ENCODE measurements at regions not wholly inside any gene's neighbourhood (a gene's known extent, or its start where the extent isn't known, plus 50 kb on each side); places are given as distances from the start of the nearest gene placed in this dataset.

DNA sequence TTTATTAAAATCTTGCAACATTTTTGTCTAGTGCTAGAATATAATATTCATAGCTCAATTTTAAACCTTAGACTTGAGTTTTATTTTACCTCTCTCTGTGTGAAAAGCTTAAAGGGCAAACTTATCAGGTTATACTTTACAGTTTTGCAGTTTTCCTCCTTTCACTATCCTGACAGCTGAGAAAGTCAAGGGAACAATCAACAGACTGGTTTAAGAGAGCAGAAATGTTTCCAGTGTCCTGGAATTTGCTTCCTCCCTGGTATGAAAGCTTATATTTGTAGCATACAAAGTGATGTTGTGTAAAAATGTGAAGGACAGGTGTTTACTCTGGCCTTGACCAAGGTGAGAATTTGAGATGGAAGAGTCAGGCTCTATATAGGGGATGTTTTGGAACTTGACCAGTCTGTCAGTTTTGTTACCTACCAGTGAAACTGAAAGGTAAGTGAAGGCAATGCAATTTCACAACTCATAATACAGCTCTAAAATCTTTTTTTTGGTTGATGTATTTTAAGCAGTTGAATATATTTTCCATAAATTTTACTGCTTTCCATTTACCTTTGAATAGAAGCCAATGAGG is 64.6 kb downstream of the FHIP1A start:
- no peaks in the 10 kb centered on the region for H4K20me1 ChIP-seq (ENCODE audit: insufficient read depth, low read depth, low read length)
- no peak overlapping the region for H2AFZ ChIP-seq (ENCODE audit: low read length)
- H3K4me3 ChIP-seq (ENCODE audit: low read length) = no peak overlapping the region
- no peaks in the 10 kb centered on the region for H3K79me2 ChIP-seq (ENCODE audit: low read length)
- no peaks in the 10 kb centered on the region for H3K27me3 ChIP-seq (ENCODE audit: low read length)
- no peak overlapping the region for H3K9ac ChIP-seq (ENCODE audit: low read length)
- no peak for DNase-seq
- H3K4me2 ChIP-seq (ENCODE audit: low read depth, low read length, poor library complexity, severe bottlenecking) = no peak overlapping the region
- no peaks in the 10 kb centered on the region for H3K9me3 ChIP-seq (ENCODE audit: low read length)
- H3K4me1 ChIP-seq (ENCODE audit: low read length) = no peaks in the 10 kb centered on the region
- no peak overlapping the region for H3K27ac ChIP-seq (ENCODE audit: low read length)
- no peaks in the 10 kb centered on the region for H3K9me2 ChIP-seq (replicated peaks; ENCODE audit: insufficient read depth, low read length)
- no peaks in the 10 kb centered on the region for H3K36me3 ChIP-seq (ENCODE audit: insufficient read depth, low read length)

DNA sequence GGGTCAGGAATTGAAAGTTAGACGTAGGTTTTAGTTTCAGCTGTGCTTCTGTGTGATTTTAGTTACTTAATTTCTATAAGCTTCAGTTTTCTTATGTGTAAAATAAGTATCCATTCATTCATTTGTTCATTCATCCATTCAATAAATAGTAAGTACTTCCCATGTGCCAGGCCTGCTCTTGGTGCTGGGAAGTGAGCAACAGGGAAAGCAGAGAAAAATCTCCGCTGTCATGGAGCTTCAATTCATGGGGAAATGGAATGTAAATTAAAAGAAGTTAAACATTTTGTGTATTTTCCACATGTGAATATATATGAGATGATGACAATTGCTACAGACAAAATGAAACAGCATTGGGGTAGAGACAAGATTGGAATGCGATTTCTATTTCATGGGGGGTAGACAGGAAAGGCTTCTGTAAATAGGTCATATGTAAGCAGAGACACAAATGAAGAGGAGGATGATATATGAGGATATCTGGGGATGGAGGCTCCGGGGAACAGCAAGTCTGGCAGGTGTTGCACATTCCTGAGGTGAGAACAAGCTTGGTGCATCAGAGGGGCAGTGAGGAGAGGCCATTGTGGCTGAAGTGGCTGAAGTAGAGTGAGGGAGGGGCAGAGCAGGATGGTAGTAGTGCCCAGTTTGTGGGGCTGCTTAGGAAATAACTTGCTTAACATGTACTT is 66.2 kb downstream of the FHIP1A start:
- Histone ChIP-seq H3K36me3 (ENCODE audit: insufficient read depth, low read length) (no peaks in the 10 kb centered on the region), H3K79me2 (ENCODE audit: low read length) (no peaks in the 10 kb centered on the region), H3K4me1 (ENCODE audit: low read length) (no peaks in the 10 kb centered on the region), H4K20me1 (ENCODE audit: insufficient read depth, low read depth, low read length) (no peaks in the 10 kb centered on the region), H3K27ac (ENCODE audit: low read length) (no peak overlapping the region), H3K4me3 (ENCODE audit: low read length) (no peak overlapping the region), H2AFZ (ENCODE audit: low read length) (no peak overlapping the region), H3K4me2 (ENCODE audit: low read depth, low read length, poor library complexity, severe bottlenecking) (no peak overlapping the region), H3K9ac (ENCODE audit: low read length) (no peak overlapping the region), H3K9me3 (ENCODE audit: low read length) (no peaks in the 10 kb centered on the region), H3K9me2 (replicated peaks; ENCODE audit: insufficient read depth, low read length) (no peaks in the 10 kb centered on the region), H3K27me3 (ENCODE audit: low read length) (no peaks in the 10 kb centered on the region)
- no peak for DNase-seq

DNA sequence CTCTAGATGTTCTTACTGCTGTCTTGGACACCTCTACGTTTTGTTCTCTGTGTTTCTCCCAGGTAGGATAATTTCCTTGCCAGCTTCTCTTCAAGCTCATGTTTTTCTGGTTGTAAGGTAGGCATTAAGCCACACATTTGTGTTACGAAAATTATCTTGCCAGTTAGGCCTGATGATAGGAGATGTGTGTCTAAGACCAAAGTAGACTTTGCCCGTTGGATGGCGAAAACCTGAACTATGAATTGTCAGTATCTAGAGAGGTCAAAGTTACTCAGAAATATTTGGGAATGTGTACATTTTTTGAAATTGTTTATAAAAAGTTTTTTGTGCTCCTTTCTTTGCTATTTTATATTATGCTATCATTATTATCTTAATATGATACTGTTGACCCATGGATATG is 72.8 kb downstream of the FHIP1A start:
- no peak for DNase-seq
- no peaks in the 10 kb centered on the region for H3K9me2 ChIP-seq (replicated peaks; ENCODE audit: insufficient read depth, low read length)
- H3K4me3 ChIP-seq (ENCODE audit: low read length) = no peak overlapping the region
- no peak overlapping the region for H3K4me2 ChIP-seq (ENCODE audit: low read depth, low read length, poor library complexity, severe bottlenecking)
- H3K4me1 ChIP-seq (ENCODE audit: low read length) = no peaks in the 10 kb centered on the region
- no peaks in the 10 kb centered on the region for H3K27me3 ChIP-seq (ENCODE audit: low read length)
- H4K20me1 ChIP-seq (ENCODE audit: insufficient read depth, low read depth, low read length) = no peaks in the 10 kb centered on the region
- no peaks in the 10 kb centered on the region for H3K79me2 ChIP-seq (ENCODE audit: low read length)
- no peaks in the 10 kb centered on the region for H3K9me3 ChIP-seq (ENCODE audit: low read length)
- H3K9ac ChIP-seq (ENCODE audit: low read length) = no peak overlapping the region
- no peak overlapping the region for H2AFZ ChIP-seq (ENCODE audit: low read length)
- H3K27ac ChIP-seq (ENCODE audit: low read length) = no peak overlapping the region
- H3K36me3 ChIP-seq (ENCODE audit: insufficient read depth, low read length) = no peaks in the 10 kb centered on the region

DNA sequence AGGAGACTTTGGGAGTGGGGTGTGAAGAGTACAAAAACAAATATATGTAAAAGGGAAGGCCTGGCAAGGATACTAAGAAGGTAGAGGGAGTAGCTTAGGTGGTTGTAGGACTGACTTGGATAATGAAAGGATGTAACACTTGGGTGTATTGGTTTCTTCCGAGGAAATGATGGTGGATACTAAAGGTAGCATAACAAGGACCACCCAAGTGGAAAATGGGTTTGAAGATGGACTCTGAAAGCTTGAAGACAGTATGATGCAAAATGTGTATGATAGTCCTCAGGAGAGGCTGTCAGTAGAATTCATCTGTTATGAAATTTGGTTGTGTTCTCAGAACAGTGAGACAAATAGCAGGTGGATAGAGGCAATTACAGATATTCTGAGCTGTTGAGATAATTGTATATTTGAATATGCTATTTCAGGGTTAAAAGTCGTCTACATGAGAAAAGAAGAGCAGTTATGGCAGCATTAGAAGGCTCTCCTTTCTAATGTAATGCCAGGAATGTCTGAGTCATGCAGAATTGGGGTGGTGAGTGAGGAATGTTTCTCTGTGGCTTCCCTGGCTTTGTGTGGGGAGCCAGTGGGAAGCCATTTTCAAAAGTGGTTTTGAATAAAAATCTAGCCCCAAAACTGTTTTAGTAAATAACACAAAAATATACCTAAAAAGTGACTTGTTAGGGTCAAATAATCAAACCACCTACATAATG is 75.6 kb downstream of the FHIP1A start:
- Histone ChIP-seq H2AFZ (ENCODE audit: low read length) (no peak overlapping the region), H3K4me2 (ENCODE audit: low read depth, low read length, poor library complexity, severe bottlenecking) (no peak overlapping the region), H3K4me1 (ENCODE audit: low read length) (no peaks in the 10 kb centered on the region), H3K36me3 (ENCODE audit: insufficient read depth, low read length) (no peaks in the 10 kb centered on the region), H3K27ac (ENCODE audit: low read length) (no peak overlapping the region), H3K79me2 (ENCODE audit: low read length) (no peaks in the 10 kb centered on the region), H3K9me2 (replicated peaks; ENCODE audit: insufficient read depth, low read length) (no peaks in the 10 kb centered on the region), H4K20me1 (ENCODE audit: insufficient read depth, low read depth, low read length) (no peaks in the 10 kb centered on the region), H3K27me3 (ENCODE audit: low read length) (no peaks in the 10 kb centered on the region), H3K9ac (ENCODE audit: low read length) (no peak overlapping the region), H3K4me3 (ENCODE audit: low read length) (no peak overlapping the region), H3K9me3 (ENCODE audit: low read length) (no peaks in the 10 kb centered on the region)
- no peak for DNase-seq

DNA sequence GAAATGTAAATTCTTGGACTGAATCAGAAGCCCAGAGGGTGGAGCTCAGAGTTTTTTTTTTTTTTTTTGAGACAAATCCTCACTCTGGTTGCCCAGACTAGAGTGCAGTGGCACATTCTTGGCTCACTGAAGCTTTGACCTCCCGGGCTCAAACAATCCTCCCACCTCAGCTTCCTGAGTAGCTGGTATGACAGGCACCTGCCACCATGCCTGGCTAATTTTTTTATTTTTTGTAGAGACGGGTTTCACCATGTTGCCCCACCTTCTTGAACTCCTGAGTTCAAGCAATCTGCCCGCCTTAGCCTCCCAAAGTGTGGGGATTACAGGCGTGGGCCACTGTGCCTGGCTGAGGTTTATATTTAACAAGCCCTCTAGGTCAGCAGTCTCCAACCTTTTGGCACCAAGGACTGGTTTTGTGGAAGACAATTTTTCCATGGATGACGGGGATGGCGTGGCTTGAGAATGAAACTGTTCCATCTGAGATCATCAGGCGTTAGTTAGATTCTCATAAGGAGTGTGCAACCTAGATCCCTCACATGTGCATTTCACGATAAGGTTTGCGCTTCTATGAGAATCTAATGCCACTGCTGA is 76.7 kb downstream of the FHIP1A start:
- no peaks in the 10 kb centered on the region for H3K9me2 ChIP-seq (replicated peaks; ENCODE audit: insufficient read depth, low read length)
- no peaks in the 10 kb centered on the region for H3K9me3 ChIP-seq (ENCODE audit: low read length)
- H4K20me1 ChIP-seq (ENCODE audit: insufficient read depth, low read depth, low read length) = no peaks in the 10 kb centered on the region
- no peak overlapping the region for H2AFZ ChIP-seq (ENCODE audit: low read length)
- no peaks in the 10 kb centered on the region for H3K36me3 ChIP-seq (ENCODE audit: insufficient read depth, low read length)
- no peak overlapping the region for H3K4me2 ChIP-seq (ENCODE audit: low read depth, low read length, poor library complexity, severe bottlenecking)
- no peaks in the 10 kb centered on the region for H3K79me2 ChIP-seq (ENCODE audit: low read length)
- H3K9ac ChIP-seq (ENCODE audit: low read length) = no peak overlapping the region
- no peak overlapping the region for H3K27ac ChIP-seq (ENCODE audit: low read length)
- DNase-seq = no peak
- no peak overlapping the region for H3K4me3 ChIP-seq (ENCODE audit: low read length)
- H3K27me3 ChIP-seq (ENCODE audit: low read length) = no peaks in the 10 kb centered on the region
- no peaks in the 10 kb centered on the region for H3K4me1 ChIP-seq (ENCODE audit: low read length)

DNA sequence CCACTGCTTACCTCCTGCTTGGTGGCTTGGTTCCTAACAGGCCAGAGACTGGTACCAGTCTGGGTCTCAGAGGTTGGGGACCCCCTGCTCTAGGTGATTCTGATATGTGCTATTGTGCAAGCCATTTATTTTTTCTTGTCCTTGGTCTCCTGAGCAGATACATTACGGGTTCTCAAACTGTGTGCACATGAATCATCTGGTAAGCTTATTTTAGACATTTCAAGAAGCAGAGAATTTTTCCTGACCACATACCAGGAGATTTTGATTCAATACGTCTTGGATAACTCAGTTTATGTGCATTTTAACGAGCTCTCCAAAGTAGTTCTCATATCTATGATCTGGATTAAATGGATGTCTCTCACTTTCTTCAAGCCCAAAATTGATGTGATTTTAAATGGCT is 77.2 kb downstream of the FHIP1A start:
- no peaks in the 10 kb centered on the region for H3K79me2 ChIP-seq (ENCODE audit: low read length)
- H2AFZ ChIP-seq (ENCODE audit: low read length) = no peak overlapping the region
- H3K27ac ChIP-seq (ENCODE audit: low read length) = no peak overlapping the region
- H3K9me2 ChIP-seq (replicated peaks; ENCODE audit: insufficient read depth, low read length) = no peaks in the 10 kb centered on the region
- no peaks in the 10 kb centered on the region for H3K4me1 ChIP-seq (ENCODE audit: low read length)
- no peaks in the 10 kb centered on the region for H3K27me3 ChIP-seq (ENCODE audit: low read length)
- DNase-seq = no peak
- no peaks in the 10 kb centered on the region for H3K9me3 ChIP-seq (ENCODE audit: low read length)
- no peak overlapping the region for H3K9ac ChIP-seq (ENCODE audit: low read length)
- H3K4me3 ChIP-seq (ENCODE audit: low read length) = no peak overlapping the region
- no peak overlapping the region for H3K4me2 ChIP-seq (ENCODE audit: low read depth, low read length, poor library complexity, severe bottlenecking)
- H4K20me1 ChIP-seq (ENCODE audit: insufficient read depth, low read depth, low read length) = no peaks in the 10 kb centered on the region
- no peaks in the 10 kb centered on the region for H3K36me3 ChIP-seq (ENCODE audit: insufficient read depth, low read length)

DNA sequence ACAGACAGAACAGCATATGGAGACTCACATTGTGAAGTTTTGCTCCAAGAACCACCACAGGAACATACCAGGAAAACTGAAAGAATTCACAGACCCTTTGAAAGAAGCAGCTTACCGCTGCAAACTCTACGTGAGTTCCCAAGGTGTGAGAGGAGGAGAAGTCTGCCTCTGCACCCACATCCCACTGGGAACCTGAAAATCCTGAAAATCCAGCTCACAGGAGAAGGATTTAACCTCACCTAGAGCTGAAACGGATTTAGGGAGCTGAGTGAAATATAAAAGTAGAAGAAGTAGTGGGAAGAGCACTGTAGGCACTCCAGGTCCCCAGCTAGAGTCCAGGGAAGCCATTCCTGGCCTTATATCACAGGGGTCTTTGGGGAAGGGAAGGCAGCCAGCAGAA is 80.0 kb downstream of the FHIP1A start:
- no peaks in the 10 kb centered on the region for H3K4me1 ChIP-seq (ENCODE audit: low read length)
- H3K9ac ChIP-seq (ENCODE audit: low read length) = no peak overlapping the region
- H3K27me3 ChIP-seq (ENCODE audit: low read length) = no peaks in the 10 kb centered on the region
- no peaks in the 10 kb centered on the region for H3K9me3 ChIP-seq (ENCODE audit: low read length)
- no peaks in the 10 kb centered on the region for H3K36me3 ChIP-seq (ENCODE audit: insufficient read depth, low read length)
- no peaks in the 10 kb centered on the region for H3K9me2 ChIP-seq (replicated peaks; ENCODE audit: insufficient read depth, low read length)
- no peak overlapping the region for H2AFZ ChIP-seq (ENCODE audit: low read length)
- no peak overlapping the region for H3K4me2 ChIP-seq (ENCODE audit: low read depth, low read length, poor library complexity, severe bottlenecking)
- H3K79me2 ChIP-seq (ENCODE audit: low read length) = no peaks in the 10 kb centered on the region
- no peaks in the 10 kb centered on the region for H4K20me1 ChIP-seq (ENCODE audit: insufficient read depth, low read depth, low read length)
- H3K4me3 ChIP-seq (ENCODE audit: low read length) = no peak overlapping the region
- DNase-seq = no peak
- no peak overlapping the region for H3K27ac ChIP-seq (ENCODE audit: low read length)

DNA sequence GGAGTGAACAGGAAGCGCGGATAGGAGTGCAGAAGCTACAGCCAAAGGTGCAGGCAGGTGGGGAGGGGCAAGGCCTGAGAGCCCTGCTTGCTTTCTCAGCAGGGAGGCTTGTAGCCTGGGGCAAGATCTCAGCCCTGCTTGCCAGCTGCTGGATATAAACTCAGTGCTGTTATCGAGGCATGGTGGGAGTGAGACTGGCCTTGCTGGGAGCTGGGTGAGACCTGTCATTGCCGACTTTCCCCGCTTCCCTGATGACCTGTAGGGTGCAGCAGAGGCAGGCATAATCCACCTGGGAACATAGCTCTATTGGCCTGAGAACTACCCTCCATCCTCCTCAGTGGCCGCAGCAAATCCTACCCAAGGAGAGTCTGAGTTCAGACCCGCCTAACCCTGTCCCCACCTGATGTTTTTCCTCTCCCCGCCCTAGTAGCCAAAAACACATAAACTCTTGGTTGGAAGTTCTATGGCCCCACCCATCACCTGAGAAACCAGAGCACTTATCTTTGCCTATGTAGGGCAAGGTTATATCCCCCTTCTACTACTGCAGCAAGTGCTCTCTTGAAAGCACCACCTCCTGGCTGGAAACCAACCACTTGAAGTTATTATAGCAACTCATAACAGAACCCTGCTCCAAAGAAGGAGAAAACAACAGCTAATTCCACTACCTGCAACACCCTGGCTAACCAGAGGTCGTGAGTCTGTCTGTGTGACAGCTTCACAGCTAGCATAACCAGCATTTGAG is 80.7 kb downstream of the FHIP1A start:
- no peak overlapping the region for H3K27ac ChIP-seq (ENCODE audit: low read length)
- no peaks in the 10 kb centered on the region for H3K79me2 ChIP-seq (ENCODE audit: low read length)
- no peaks in the 10 kb centered on the region for H3K36me3 ChIP-seq (ENCODE audit: insufficient read depth, low read length)
- no peaks in the 10 kb centered on the region for H3K9me3 ChIP-seq (ENCODE audit: low read length)
- no peak overlapping the region for H2AFZ ChIP-seq (ENCODE audit: low read length)
- H4K20me1 ChIP-seq (ENCODE audit: insufficient read depth, low read depth, low read length) = no peaks in the 10 kb centered on the region
- no peak overlapping the region for H3K4me2 ChIP-seq (ENCODE audit: low read depth, low read length, poor library complexity, severe bottlenecking)
- H3K27me3 ChIP-seq (ENCODE audit: low read length) = no peaks in the 10 kb centered on the region
- no peak for DNase-seq
- H3K9me2 ChIP-seq (replicated peaks; ENCODE audit: insufficient read depth, low read length) = no peaks in the 10 kb centered on the region
- no peak overlapping the region for H3K9ac ChIP-seq (ENCODE audit: low read length)
- no peaks in the 10 kb centered on the region for H3K4me1 ChIP-seq (ENCODE audit: low read length)
- no peak overlapping the region for H3K4me3 ChIP-seq (ENCODE audit: low read length)

Measured in Karpas-422 (cell line).